Femur (tissue), 1 donor: ENCODE measurements at regions not wholly inside any gene's neighbourhood (a gene's known extent, or its start where the extent isn't known, plus 50 kb on each side); places are given as distances from the start of the nearest gene placed in this dataset.

ENCODE experiments used
- DNase-seq: peaks from one replicate; pipeline ENCODE4 v3.0.0-alpha.2; 2017

DNA sequence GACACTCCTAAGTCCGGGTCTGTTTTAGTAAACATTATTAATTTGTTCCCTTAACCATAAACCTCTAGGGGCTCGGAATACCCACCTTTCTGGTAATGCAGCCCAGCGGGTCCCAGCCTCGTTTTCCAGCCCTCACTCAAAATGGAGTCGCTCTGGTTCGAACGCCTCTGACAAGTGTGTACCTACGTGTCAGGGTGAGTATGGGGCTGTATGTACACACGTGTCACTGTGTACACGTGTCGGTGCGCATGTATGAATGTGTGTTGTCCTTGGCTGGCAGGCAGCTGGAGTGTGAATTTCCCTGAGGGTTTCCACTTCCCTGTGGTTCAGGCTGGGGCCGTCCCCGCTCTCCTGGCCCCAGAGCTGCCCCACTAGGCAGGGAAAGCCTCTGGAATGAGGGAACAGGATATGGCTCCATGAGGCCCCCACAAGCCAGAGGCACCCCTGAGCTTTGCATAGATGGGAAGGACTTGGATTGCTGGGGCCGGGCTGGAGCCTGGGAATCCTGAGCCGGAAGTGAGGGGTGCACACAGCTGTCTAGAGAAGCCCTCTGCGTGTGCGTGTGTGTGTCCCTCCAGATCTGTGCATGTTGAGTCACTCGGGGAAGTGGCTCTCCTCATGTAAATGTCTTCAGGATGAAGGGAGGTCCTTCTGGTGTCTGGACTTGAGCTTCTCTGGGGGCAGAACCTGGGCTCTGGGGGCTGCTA, 160.8 kb upstream of the IER5L start:
- DNase-seq, result no peak

DNA sequence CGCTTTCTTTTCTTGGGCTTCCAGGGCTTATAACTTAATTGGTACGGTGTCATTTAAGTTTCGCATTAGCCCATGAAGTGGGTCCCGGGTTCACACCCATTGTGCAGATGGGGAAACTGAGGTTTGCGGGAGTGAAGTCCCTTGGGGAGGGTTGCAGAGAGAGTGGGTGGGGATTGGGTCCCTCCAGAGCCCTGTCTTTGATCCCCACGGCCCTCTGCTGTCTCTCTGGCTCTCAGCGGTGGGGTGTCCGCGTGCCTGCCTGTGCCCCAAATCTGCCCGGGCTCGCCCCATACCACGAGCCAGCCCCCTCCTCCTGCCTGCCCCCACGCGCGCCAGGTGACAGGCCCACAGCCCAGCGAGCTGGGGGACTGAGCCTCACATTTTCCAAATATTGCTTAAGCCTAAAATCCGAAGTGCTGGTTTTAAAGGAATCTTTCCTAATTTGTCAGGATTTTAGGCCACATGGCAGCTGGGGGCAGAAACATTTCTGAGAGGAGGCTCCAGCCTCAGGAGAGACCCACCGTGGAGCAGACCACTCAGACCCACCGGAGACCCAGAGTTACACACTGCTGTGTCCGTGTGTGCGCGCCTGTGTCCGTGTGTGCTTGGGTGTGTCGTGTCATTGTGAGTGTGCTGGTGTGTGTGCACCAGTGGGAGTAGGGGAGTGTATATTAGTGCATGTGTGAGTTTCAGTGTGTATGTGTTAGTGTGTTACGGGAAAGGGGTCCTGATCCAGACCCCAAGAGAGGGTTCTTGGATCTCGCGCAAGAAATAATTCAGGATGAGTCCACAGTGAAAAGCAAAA, 159.5 kb upstream of the IER5L start:
- no peak for DNase-seq

DNA sequence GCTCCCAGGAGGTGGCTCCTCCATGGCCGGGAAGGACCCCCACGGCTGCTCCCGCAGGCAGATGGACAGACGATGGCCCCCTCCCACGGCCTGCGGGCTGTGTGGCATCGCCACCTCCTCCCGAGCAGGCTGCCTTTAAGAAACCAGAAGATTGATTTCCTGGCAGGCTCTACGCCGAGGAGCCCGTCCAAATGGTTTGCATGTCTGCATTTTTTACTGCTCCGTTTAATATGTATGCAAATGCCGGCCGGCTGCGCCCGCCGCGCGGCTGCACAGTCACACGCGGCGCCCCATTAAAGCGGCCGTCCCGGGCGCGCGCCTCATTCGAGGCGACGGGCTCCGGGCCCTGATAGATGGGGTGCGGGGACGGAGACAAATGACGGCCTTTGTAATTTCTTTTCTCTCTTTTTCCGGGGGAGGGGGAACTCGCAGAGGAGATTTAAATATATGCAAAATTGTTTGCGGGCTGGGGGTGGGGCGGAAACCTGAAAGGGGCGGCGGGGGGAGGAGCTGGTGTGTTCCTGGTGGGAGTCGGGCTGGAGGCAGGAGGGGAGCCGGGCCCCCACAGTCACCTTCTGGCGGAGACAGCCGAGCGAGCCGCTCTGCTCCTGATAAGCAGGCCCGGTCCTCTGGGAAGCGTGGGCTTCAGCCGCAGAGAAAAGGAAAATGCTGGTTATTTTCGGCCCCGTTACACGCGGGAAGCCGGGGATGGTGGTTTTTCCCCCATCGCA, 158.7 kb upstream of the IER5L start:
- DNase-seq, result peak; percentile 87

DNA sequence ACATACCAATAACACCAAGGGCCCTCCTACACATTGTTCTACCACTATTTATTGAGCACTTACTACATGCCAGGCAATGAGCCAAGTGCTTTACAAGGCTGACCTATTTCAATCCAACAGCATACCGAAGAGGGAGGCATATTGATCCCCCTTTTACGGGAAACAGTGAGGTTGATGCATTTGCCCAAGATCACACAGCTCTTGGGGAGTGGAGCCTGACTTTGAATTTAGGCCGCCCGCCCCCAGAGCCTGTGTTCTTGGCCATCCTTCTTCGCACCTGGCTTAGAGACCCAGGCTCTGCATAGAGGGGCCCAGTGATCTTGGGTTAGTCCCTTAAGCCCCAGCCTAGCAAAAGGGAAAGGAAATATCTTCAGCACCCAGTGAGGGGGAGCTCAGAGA, 158.1 kb upstream of the IER5L start:
- DNase-seq, result no peak

DNA sequence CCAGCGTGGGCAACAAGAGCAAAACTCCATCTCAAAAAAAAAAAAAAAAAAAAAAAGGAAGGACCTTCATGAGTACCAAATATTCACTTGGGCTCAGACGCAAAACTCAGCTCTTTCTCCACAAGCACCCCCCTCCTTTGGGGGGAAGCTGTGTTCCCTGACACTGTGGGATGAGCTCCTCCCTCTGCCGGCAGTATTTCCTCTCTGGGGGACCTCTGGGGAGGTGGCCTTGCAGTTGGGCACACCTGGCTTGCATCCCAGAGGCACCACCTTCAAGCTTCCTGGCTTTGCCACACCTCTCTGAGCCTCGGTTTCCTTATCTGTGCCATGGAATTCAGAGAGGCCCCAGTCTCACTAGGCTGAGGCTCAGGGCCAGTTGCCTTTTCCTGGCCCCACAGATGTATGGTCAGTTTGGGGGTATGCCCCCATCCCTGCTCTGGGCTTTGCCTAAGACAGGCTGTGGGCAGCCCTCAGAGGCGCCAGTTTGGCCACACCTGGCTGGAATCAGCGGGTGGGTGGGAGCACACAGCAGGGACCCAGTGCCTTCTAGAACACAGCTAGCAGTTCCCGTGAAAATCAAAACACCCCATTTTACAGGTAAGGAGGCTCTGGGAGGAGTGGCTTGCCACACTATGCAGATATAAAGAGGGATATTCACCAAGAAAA, 157.5 kb upstream of the IER5L start:
- no peak for DNase-seq

DNA sequence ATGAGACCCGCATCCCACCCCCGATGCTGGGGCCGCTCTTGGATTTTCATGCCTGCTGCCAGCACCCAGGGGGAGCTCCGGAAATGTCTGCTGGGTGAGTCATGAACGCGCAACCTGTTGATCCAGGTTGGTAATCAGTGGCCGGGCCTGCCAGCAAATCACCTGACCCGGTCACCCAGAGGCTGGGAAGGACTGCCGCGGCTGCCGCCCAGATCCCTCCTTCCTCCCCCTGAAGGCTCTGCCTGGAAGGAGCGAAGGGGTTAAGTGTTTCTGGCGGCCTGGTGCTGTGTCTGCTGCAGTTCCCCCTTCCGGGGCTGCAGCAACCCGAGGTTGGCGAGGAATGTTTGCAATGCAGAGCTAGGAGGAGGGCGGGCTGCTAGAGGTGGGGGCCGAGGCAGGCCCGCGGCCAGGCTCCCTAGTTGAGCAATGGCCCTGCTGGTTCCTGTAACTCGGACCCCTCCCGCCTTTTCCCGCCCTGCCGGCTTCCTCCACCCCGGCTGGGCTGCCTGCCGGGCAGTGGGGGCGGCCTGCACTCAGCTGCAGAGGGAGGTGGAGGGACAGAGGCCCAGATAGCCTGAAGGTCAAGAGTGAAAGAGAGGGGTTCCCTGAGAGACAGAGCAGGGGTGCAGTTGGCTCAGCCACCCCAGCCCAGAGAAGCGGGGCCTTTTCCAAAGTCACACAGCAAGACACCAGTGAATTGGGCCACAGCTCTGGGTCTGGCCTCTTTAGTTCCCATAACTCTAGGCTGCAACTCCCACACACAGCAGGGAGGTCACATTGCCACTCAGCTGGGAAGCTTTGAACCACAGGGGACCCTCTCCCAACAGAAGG, 156.3 kb upstream of the IER5L start:
- peak; percentile 96 for DNase-seq

DNA sequence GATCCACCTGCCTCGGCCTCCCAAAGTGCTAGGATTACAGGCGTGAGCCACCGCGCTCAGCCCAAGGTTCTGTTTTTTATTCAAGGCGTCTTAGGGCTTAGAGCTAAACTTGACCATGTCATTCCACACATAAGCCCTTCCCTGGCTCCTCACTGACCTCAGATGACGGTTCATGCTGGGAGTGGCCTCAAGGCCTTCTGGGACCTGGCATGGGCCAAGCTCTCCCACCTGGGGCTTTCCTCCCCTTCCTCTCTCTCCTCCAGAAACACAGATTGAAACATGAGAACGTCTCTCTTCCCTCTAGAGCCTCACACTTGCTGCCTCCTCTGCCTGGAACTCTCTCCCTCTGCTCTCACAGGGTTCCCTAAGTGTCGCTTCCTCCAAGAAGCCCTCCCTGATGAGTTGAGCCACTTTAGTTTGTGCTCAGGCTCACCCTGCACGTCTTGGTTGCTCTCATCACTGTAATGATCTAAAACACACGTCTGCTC, 155.6 kb upstream of the IER5L start:
- no peak for DNase-seq

DNA sequence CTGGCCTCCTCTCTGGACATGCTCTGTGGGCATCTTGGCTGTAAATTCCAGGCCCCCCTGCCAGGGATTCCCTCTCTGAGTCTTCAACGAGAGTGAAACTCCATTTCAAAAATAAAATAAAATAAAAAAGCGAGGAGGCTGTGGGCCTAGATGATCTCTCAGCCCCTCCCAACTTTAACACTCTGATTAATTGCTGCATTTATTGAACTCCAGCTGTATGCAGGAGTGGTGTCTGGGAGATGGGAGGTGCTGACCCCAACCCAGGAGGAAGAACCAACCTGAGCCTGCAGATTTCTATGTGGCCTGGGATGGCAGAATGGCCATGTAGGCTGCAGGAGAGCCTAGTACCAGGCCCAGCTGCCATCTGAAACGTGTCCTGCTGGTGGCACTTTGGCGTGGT, 154.5 kb upstream of the IER5L start:
- no peak for DNase-seq

DNA sequence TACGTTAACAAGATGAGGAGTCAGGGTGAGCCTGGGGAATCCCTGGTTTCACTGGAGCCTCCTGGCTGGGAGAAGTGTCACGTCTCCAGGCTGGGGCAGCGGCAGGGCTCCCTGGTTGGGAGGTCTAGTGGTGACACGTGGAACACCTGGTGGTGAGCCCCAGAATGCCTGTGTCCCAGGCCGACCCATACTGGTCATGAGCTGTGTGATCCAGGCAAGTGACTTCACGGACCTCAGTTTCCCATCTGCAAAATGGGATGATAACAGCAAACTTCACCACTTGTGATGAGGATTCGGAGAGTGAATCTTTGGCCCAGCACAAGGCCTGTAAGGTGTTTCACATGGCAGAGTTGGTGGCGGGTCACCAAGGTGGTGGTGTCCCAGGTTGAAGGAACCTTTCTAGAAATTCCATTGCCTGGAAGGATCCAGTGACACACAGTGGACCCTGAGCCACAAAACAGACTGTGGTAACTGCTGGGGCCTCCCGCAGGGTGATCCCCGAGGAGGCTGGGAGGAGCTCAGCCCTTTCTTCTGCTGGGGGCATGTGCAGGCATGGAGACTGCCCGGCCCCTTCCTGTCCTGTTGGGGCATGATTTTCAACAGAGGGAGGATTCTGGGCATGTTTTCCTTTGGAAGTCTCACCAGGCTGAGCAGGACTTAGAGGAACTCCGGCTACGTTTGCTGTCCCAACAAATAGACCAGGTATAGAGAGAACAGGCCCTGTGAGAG, 153.9 kb upstream of the IER5L start:
- no peak for DNase-seq

DNA sequence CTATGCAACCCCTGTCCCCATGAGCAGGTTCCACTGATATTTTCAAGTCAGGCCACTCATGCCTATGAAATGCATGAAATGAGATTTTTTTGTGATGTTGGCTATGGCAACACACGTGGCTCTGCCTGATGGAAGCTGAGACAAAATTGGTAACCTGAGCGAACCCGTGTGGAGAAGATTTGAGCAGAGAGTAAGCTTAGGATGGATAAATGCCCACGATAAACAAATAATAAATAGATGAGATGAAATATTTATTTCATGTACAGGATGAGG, 153.4 kb upstream of the IER5L start:
- DNase-seq, result no peak

DNA sequence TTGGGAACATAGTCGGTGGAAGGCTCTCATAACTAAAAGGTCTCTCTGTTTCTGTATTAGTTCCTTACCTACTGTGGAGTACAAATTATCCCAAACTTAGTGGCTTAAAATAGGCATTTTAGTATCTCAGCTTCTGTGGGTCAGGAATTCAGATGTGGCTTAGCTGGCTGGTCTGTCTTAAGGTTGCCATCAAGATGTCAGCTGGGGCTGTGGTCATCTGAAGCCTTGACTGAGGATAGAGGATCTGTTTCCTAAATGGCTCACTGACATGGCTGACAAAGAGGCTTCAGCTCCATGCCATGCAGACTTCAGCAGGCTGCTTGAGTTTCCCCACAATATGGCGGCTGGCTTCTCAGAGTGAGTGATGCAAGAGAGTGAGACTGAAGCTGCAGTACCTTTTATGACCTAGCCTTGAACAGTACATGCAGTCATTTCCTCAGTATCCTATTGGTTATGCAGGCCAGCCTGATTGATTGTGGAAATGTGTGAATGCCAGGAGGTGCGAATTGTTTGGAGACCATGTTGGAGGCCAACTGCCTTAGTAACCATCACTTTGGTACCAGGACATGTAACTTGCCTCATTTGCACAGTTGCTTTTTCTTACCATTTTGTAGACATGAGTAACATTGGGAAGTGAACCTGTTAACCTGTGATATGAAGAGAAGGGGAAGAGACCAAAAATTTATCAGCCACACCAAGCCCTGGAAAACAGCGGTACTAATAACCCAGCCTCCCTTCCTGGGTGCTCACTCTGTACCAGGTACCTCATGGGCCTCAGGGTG, 152.8 kb upstream of the IER5L start:
- no peak for DNase-seq

DNA sequence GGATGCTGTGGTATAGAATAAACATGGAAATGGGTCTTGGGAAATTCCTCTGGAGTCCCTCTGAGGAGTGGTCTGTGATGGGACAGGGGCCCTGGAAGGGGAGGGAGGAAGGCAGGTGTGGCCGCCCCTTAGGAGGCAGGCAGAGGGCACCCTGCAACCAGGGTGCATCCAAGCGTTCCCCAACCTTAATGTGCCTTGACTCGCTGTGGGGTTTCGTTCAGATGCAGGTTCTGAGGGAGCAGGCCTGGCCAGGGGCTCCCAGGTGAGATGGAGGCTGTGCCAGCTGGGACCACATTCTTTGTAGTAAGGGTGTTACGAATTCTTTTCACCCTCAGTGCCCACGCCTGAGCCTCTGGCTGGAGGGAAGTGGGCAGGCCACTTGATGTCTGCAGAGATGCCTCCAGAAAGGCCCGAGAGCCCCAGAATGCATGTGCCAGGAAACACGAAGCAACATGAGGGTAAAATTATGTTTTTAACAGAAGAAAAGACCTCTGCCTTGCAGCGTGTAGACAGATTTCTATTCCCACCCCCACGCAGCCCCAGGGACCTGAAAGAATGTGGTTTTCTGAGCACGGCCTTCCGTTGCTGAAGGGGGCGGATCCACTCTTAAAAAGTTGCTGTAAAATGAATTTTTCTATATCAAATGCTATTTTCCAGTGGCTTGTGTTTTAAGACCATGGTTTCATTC, 150.4 kb upstream of the IER5L start:
- DNase-seq, result peak; percentile 86

DNA sequence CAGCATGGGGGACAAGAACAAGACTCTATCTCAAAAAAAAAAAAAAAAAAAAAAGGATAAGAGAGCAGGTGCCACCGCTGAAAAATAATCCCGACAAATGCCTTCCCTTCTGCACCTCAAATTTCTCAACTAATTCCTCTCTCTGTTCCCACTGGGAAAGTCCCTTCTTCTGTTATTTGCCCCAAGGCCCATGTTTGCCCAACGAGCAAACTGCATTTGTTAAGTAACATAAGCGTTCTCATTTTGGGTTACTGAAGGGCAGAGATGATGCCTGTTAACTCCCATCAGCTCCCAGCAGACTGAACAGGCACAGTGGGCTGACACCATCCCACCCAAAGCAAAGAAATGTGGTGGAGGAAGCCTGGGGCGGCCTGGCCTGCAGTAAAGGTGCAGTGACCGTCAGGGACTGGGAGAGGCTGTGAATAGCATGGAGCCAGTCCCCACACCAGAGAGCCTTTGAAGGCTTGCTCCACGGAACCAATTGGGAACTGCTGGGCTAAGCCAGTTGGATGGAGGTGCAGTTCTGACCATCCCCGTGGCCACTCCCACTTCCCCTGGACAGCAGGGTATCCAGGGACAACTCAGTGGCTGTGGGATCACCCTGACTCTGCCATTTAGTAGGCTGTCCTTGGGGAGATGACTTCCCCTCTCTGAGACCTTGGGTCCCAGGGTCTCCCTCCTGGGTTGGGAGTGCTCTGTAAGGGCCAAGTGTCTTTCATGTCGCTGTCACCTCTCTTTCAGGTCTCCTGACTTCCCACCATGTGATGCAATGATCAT, 149.7 kb upstream of the IER5L start:
- no peak for DNase-seq

DNA sequence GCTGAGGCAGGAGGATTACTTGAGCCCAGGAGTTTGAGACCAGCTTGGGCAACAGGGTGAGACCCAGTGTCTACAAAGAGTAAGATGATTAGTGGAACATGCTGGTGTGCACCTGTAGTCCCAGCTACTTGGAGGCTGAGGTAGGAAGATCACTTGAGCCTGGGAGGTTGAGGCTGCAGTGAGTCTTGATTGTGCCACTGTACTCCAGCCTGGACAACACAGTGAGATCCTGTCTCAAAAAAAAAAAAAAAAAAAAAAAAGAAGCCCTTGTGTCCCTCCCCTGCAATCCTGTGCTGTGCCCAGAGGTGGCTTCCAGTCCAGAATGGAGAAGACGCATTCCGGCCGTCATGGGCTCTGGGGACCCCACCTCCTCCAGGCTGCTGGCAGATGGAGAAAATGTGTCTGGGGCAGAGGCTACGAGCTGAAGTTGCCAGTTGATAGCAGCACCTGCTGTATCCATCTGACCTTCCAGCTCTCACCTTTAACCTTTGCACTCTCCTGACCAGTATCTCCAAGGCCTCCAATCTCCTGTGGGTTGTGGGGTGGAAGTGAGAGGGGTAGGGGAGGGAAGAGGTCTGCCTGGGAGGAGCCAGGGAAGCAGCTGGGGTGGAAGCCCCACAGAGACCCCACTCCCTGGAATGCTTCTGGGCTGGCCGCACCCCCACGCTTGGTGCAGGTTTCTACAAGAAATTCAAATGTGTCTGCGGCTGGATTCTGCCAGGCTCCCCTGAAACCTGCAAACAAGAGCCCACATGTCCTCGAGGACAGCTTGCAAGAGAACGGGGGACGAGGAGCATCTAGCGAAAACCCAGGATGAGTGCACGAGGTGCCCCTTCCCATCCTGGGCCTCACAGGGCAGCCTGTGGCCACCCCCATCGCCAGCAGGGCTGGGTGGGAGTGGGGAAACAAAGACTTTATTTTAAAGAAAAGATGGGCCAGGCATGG, 148.3 kb upstream of the IER5L start:
- no peak for DNase-seq

DNA sequence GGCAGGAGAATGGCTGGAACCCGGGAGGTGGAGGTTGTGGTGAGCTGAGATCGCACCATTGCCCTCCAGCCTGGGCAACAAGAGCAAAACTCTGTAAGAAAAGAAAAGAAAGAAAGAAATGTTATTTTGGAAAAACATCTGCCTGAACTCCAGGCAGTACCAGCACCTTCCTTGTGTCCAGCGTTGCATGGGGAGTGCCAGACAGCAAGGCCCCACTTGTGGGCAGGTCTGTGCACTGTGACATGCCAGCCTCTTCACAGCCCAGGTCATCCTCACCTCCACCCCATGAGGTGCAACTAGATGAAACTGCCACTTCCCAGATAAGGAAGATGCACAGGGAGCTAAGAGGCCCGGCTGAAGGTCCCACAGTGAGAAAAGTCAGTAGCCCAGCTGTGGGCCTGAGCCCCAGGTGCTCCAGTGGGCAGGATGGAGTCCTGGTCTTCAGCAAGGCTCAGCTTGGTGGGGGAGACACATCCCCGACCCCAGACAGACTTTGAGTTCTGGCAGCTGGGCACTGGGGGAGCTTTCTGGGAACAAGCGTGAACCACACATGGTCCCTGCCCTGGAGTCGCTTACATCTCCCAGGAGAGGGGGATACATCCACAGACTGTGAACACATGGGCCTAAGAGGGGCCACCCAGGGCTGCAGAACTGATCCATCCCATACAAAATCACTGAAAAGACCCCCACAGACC, 146.9 kb upstream of the IER5L start:
- no peak for DNase-seq

DNA sequence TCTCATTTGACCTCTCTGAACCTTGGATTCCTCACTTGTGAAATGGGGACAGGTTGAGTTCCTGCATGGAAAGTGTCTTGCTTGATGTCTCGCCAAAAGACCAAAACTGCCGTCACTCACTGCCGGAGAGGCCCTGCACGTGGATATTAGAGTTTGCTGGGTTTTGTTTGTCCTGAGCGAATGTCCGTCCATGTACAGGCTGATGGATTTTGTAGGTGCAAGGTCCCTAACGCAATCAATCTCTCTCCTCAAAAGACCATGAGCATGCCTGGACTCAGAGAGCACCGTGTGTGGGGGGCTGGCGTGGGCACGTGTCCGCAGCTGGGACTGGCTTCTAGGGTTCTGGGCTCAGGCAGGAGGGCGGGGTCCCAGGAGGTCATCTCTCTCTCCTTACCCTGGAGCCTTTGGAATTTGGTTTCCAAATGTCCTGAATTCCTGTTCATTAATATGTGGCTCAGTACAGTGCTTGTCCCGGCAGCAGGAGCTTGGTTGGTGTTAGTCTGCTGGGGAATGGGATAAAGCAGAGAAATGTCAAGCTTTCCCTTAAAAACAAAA, 146.0 kb upstream of the IER5L start:
- no peak for DNase-seq

DNA sequence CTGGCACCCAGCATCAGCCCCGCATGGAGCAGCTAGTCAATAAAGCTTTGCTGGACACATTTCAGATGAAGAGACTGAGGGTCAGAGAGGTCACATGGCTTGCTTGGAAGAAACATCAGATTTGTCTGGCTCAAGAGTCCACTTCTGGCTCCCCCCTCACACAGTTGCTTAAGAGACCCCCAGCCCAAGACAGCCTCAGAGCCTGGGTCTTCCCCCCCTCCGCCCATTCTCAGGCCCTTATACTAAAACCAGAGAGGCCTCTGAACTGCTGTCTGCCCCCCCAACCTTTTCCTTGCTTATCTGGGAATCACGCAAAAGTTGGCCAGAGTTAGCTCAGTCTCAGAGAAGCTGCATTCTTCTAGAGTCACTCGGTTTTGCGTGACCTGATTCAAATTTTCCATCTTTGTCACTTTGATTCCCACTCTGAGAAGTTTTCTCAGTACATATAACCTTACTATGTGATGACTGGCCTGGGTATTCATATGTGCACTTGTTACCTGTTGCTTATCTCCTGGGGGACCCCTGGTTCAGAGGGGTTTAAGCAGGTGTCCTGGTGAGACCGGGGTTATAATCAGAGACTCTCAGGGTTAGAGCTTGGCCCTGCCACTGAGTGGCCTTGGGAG, 145.4 kb upstream of the IER5L start:
- DNase-seq, result no peak
